ENCODE measurements at regions not wholly inside any gene's neighbourhood (a gene's known extent, or its start where the extent isn't known, plus 50 kb on each side); places are given as distances from the start of the nearest gene placed in this dataset.

DNA sequence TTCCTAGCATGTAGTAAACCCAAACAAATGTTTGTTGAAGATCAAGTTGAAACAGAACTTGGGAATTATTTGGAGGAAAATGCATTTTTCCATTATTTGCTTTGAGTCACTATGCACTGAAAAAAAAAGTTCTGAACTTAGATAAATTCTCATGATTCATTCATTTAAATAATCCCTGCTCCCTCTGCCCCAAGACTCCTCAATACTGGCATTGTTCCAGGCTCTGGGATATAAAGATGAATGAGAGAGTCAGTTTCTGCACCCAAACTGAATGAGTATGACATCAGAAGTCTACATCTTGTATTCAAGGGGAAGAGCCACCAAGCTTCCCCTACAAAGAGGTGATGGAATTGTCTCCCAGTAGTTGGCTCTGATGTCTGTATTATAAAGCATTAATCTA lies 123.9 kb downstream of the SEC61B start:
- TF ChIP-seq CTCF (IDR thresholded peaks at IDR 0.05) (no peak), POLR2A (IDR thresholded peaks at IDR 0.05) (no peak)
- no peak overlapping the region for H3K4me3 ChIP-seq (ENCODE audit: low read depth, poor library complexity, severe bottlenecking)
- DNase-seq (ENCODE audit: low spot score in 2 of 2): no peak
- intact Hi-C loops (cut with DNase I; ENCODE audit: low total_unique reads): no loop called here

GRCh38 chr9:99347568-99347967 lies 125.5 kb downstream of the SEC61B start:
- H3K4me3 ChIP-seq (ENCODE audit: low read depth, poor library complexity, severe bottlenecking): no peak overlapping the region
- TF ChIP-seq CTCF (IDR thresholded peaks at IDR 0.05): no peak
- TF ChIP-seq POLR2A (IDR thresholded peaks at IDR 0.05): no peak
- DNase-seq (ENCODE audit: low spot score in 2 of 2): no peak
- intact Hi-C loops (cut with DNase I; ENCODE audit: low total_unique reads): no loop called here
- WGBS, 2 donors: 40 to 47% methylated on average over 4 of the region's 4 CpGs

GRCh38 chr9:99348289-99348688 lies 126.2 kb downstream of the SEC61B start:
- TF ChIP-seq CTCF (IDR thresholded peaks at IDR 0.05) (no peak), POLR2A (IDR thresholded peaks at IDR 0.05) (no peak)
- WGBS, 2 donors: 87 to 90% methylated on average over 2 of the region's 2 CpGs
- intact Hi-C loops (cut with DNase I; ENCODE audit: low total_unique reads): no loop called here
- no peak for DNase-seq (ENCODE audit: low spot score in 2 of 2)
- no peak overlapping the region for H3K4me3 ChIP-seq (ENCODE audit: low read depth, poor library complexity, severe bottlenecking)

DNA sequence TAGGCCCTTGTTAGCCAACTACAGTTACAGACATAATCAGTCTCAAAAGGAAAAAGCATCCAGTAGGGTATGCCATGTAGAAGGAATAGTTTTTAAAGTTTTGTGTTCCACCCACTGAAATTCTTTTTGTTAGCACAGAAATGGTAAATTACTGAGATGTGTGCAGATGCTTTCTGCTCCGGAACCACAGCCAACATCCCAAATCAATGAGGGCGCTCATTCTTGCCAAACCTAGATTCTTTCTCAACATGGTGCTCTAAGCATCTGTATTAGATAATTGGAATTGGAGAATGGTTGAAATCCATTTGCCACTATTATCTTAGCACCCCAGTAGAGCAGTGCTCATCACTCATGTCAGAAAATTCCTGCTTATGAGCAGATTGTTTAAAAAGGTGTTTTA lies 127.8 kb downstream of the SEC61B start:
- no peak for DNase-seq (ENCODE audit: low spot score in 2 of 2)
- TF ChIP-seq CTCF (IDR thresholded peaks at IDR 0.05) (no peak), POLR2A (IDR thresholded peaks at IDR 0.05) (no peak)
- no peak overlapping the region for H3K4me3 ChIP-seq (ENCODE audit: low read depth, poor library complexity, severe bottlenecking)
- 72 to 77% methylated on average over 2 of the region's 2 CpGs for WGBS, 2 donors
- intact Hi-C loops (cut with DNase I; ENCODE audit: low total_unique reads): no loop called here

DNA sequence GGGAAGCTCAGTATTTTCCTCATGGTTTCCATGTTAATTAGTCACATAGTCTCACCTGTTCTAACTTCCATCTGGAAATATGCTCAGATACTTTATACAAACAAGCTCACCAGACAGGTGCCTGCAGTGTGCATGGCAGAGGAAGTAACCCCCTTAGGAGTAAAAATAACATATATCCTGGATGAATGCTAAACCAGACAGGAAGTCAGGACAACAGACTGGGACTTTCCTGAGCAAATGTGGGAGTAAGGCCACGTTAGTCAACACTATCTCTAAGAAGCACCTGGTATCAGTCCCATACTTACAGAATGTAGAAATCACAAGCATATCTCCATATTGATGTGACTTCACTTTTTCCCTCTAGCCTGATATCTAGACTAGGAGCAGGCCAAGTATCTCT lies 128.4 kb downstream of the SEC61B start:
- WGBS, 2 donors: 17 to 33% methylated on average over 1 of the region's 1 CpG
- no peak for DNase-seq (ENCODE audit: low spot score in 2 of 2)
- TF ChIP-seq CTCF (IDR thresholded peaks at IDR 0.05) (no peak), POLR2A (IDR thresholded peaks at IDR 0.05) (no peak)
- intact Hi-C loops (cut with DNase I; ENCODE audit: low total_unique reads): no loop called here
- no peak overlapping the region for H3K4me3 ChIP-seq (ENCODE audit: low read depth, poor library complexity, severe bottlenecking)

DNA sequence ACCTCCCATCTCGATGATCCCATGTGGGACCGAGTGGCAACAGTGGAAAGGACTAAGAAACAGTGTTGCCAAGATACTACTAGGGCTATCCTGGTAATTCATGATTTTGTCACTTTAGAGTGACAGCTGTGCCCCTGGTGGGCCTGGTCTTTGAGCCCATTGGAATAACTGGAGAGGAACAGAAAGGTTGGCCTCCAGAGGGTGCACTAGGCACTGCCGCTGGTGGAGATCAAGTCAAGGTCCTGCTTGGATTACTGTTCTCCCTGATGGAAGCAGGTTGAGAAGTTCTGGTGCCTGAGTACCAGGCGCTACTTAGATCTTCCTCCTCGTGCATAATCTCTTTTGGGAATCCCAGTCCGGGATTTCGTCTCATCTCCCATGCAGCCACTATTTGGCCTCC lies 129.6 kb downstream of the SEC61B start:
- no peak overlapping the region for H3K4me3 ChIP-seq (ENCODE audit: low read depth, poor library complexity, severe bottlenecking)
- TF ChIP-seq CTCF (IDR thresholded peaks at IDR 0.05) (no peak), POLR2A (IDR thresholded peaks at IDR 0.05) (no peak)
- no peak for DNase-seq (ENCODE audit: low spot score in 2 of 2)
- intact Hi-C loops (cut with DNase I; ENCODE audit: low total_unique reads): no loop called here
- WGBS, 2 donors: 96 to 97% methylated on average over 7 of the region's 7 CpGs
